ENCODE measurements at regions not wholly inside any gene's neighbourhood (a gene's known extent, or its start where the extent isn't known, plus 50 kb on each side); places are given as distances from the start of the nearest gene placed in this dataset.
A peak's percentile ranks its signal among the peaks of the same experiment; 100 is the strongest.

- TF ChIP-seq, protein P1, sequence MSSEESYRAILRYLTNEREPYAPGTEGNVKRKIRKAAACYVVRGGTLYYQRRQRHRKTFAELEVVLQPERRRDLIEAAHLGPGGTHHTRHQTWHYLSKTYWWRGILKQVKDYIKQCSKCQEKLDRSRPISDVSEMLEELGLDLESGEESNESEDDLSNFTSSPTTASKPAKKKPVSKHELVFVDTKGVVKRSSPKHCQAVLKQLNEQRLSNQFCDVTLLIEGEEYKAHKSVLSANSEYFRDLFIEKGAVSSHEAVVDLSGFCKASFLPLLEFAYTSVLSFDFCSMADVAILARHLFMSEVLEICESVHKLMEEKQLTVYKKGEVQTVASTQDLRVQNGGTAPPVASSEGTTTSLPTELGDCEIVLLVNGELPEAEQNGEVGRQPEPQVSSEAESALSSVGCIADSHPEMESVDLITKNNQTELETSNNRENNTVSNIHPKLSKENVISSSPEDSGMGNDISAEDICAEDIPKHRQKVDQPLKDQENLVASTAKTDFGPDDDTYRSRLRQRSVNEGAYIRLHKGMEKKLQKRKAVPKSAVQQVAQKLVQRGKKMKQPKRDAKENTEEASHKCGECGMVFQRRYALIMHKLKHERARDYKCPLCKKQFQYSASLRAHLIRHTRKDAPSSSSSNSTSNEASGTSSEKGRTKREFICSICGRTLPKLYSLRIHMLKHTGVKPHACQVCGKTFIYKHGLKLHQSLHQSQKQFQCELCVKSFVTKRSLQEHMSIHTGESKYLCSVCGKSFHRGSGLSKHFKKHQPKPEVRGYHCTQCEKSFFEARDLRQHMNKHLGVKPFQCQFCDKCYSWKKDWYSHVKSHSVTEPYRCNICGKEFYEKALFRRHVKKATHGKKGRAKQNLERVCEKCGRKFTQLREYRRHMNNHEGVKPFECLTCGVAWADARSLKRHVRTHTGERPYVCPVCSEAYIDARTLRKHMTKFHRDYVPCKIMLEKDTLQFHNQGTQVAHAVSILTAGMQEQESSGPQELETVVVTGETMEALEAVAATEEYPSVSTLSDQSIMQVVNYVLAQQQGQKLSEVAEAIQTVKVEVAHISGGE (tag by site-specific recombination; conservative IDR thresholded peaks at IDR 0.05; ENCODE audit: low read depth), result 0 out of 2 replicates have a peak, but pooled peaks have one; percentile 26
- no peak for TF ChIP-seq ZNF747 (tag by site-specific recombination; IDR thresholded peaks at IDR 0.05)
- TF ChIP-seq ZSCAN4 (tag by site-specific recombination; IDR thresholded peaks at IDR 0.05), result no peak
- TF ChIP-seq, protein P2, sequence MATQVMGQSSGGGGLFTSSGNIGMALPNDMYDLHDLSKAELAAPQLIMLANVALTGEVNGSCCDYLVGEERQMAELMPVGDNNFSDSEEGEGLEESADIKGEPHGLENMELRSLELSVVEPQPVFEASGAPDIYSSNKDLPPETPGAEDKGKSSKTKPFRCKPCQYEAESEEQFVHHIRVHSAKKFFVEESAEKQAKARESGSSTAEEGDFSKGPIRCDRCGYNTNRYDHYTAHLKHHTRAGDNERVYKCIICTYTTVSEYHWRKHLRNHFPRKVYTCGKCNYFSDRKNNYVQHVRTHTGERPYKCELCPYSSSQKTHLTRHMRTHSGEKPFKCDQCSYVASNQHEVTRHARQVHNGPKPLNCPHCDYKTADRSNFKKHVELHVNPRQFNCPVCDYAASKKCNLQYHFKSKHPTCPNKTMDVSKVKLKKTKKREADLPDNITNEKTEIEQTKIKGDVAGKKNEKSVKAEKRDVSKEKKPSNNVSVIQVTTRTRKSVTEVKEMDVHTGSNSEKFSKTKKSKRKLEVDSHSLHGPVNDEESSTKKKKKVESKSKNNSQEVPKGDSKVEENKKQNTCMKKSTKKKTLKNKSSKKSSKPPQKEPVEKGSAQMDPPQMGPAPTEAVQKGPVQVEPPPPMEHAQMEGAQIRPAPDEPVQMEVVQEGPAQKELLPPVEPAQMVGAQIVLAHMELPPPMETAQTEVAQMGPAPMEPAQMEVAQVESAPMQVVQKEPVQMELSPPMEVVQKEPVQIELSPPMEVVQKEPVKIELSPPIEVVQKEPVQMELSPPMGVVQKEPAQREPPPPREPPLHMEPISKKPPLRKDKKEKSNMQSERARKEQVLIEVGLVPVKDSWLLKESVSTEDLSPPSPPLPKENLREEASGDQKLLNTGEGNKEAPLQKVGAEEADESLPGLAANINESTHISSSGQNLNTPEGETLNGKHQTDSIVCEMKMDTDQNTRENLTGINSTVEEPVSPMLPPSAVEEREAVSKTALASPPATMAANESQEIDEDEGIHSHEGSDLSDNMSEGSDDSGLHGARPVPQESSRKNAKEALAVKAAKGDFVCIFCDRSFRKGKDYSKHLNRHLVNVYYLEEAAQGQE (tag by site-specific recombination; IDR thresholded peaks at IDR 0.05), result no peak
- no peak for TF ChIP-seq ZBTB49 (tag by site-specific recombination; IDR thresholded peaks at IDR 0.05; ENCODE audit: low read depth)
- peak; percentile 52 for TF ChIP-seq ZNF623 (tag by site-specific recombination; IDR thresholded peaks at IDR 0.05)
- no peak for TF ChIP-seq MZF1 (tag by site-specific recombination; IDR thresholded peaks at IDR 0.05; ENCODE audit: borderline replicate concordance)
- TF ChIP-seq ZBTB1 (tag by site-specific recombination; IDR thresholded peaks at IDR 0.05), result no peak
- no peak for TF ChIP-seq SCRT1 (tag by site-specific recombination; IDR thresholded peaks at IDR 0.05; ENCODE audit: borderline replicate concordance)
- no peak for TF ChIP-seq TRIM28 (IDR thresholded peaks at IDR 0.05; ENCODE audit: borderline replicate concordance, low read length)
- TF ChIP-seq ZNF157 (tag by site-specific recombination; IDR thresholded peaks at IDR 0.05), result no peak
- no peak for TF ChIP-seq YY2 (tag by site-specific recombination; IDR thresholded peaks at IDR 0.05)
- TF ChIP-seq ZNF133 (tag by site-specific recombination; IDR thresholded peaks at IDR 0.05), result no peak
- TF ChIP-seq, protein P3, sequence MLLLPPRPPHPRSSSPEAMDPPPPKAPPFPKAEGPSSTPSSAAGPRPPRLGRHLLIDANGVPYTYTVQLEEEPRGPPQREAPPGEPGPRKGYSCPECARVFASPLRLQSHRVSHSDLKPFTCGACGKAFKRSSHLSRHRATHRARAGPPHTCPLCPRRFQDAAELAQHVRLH (tag by site-specific recombination; IDR thresholded peaks at IDR 0.05), result no peak
- TF ChIP-seq ZNF426 (tag by site-specific recombination; IDR thresholded peaks at IDR 0.05), result peak; percentile 47
- TF ChIP-seq ZNF610 (tag by site-specific recombination; IDR thresholded peaks at IDR 0.05; ENCODE audit: borderline replicate concordance), result no peak
- TF ChIP-seq GFI1B (tag by site-specific recombination; IDR thresholded peaks at IDR 0.05), result no peak
- TF ChIP-seq GLIS1 (tag by site-specific recombination; IDR thresholded peaks at IDR 0.05), result no peak
- TF ChIP-seq SP2 (tag by site-specific recombination; IDR thresholded peaks at IDR 0.05), result no peak
- peak; percentile 9; the same call in 1 of the 2 replicates for TF ChIP-seq ZNF140 (tag by site-specific recombination; IDR thresholded peaks at IDR 0.05)
- TF ChIP-seq AEBP2 (tag by site-specific recombination; IDR thresholded peaks at IDR 0.05; ENCODE audit: borderline replicate concordance), result no peak
- TF ChIP-seq ZNF654 (tag by site-specific recombination; IDR thresholded peaks at IDR 0.05; ENCODE audit: low read depth), result 0 out of 2 replicates have a peak, but pooled peaks have one; percentile 3
- TF ChIP-seq ZNF391 (tag by site-specific recombination; IDR thresholded peaks at IDR 0.05; ENCODE audit: borderline replicate concordance, low read depth), result no peak
These were observed 71.9 kb upstream of the SLC22A16 start (continued) for GRCh38 chr6:110548110-110548847.

All from HEK293 (cell line).